ENCODE measurements at regions not wholly inside any gene's neighbourhood (a gene's known extent, or its start where the extent isn't known, plus 50 kb on each side); places are given as distances from the start of the nearest gene placed in this dataset.

GRCh38 chr4:58669783-58670182 lies 1559.6 kb upstream of the IGFBP7 start:
- CTCF ChIA-PET = no interaction called here
- H3K36me3 Mint-ChIP-seq (ENCODE audit: insufficient read depth, unreplicated experiment) = no peaks in the 10 kb centered on the region

DNA sequence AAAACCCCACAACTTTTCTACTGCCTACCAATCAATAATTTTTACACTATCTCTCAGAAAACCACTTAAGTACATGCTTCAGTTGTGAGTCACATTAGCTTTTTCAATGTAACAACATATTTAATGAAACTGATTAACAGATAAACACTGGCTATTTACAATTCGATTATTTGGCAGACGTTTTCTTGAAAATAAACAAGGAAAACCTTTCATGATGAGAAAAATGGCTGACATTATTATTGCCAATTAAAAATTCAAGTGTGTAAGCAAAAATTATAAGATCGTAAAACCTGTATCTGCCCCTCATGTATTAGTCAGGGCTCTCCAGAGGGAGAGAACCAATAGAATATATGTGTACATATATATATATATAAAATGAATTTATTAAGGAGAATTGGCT lies 1555.5 kb upstream of the IGFBP7 start:
- BruUV-seq (replicated peaks) = no TSS peak

More at GRCh38 chr4:58669783-58670182, 1559.6 kb upstream of the IGFBP7 start:
- intact Hi-C loops (cut with micrococcal nuclease; ENCODE audit: unreplicated experiment) = no loop called here
- Mint-ChIP-seq H3K27ac (ENCODE audit: unreplicated experiment) (no peak overlapping the region), H3K9me3 (ENCODE audit: low read depth, unreplicated experiment) (no peaks in the 10 kb centered on the region), H3K27me3 (ENCODE audit: unreplicated experiment) (no peaks in the 10 kb centered on the region), H3K4me1 (ENCODE audit: low read depth, unreplicated experiment) (no peaks in the 10 kb centered on the region), H3K4me3 (ENCODE audit: low read depth, unreplicated experiment) (no peak overlapping the region)
- BruUV-seq (replicated peaks) = no TSS peak
- TF ChIP-seq, protein P1, sequence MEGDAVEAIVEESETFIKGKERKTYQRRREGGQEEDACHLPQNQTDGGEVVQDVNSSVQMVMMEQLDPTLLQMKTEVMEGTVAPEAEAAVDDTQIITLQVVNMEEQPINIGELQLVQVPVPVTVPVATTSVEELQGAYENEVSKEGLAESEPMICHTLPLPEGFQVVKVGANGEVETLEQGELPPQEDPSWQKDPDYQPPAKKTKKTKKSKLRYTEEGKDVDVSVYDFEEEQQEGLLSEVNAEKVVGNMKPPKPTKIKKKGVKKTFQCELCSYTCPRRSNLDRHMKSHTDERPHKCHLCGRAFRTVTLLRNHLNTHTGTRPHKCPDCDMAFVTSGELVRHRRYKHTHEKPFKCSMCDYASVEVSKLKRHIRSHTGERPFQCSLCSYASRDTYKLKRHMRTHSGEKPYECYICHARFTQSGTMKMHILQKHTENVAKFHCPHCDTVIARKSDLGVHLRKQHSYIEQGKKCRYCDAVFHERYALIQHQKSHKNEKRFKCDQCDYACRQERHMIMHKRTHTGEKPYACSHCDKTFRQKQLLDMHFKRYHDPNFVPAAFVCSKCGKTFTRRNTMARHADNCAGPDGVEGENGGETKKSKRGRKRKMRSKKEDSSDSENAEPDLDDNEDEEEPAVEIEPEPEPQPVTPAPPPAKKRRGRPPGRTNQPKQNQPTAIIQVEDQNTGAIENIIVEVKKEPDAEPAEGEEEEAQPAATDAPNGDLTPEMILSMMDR (IDR thresholded peaks at IDR 0.05; ENCODE audit: unreplicated experiment) = no peak
- no peak for DNase-seq

GRCh38 chr4:58658701-58659100 lies 1548.5 kb upstream of the IGFBP7 start:
- no TSS peak for BruUV-seq (replicated peaks)
- no peak overlapping the region for H3K27ac Mint-ChIP-seq (ENCODE audit: unreplicated experiment)

More for the DNA sequence above, 1555.5 kb upstream of the IGFBP7 start:
- Mint-ChIP-seq H3K4me1 (ENCODE audit: low read depth, unreplicated experiment) (no peaks in the 10 kb centered on the region), H3K27ac (ENCODE audit: unreplicated experiment) (no peak overlapping the region), H3K4me3 (ENCODE audit: low read depth, unreplicated experiment) (no peak overlapping the region), H3K27me3 (ENCODE audit: unreplicated experiment) (no peaks in the 10 kb centered on the region), H3K36me3 (ENCODE audit: insufficient read depth, unreplicated experiment) (no peaks in the 10 kb centered on the region), H3K9me3 (ENCODE audit: low read depth, unreplicated experiment) (peaks cover 3% of the 10 kb centered on the region)
- CTCF ChIA-PET = no interaction called here
- TF ChIP-seq, protein P1 (IDR thresholded peaks at IDR 0.05; ENCODE audit: unreplicated experiment) = no peak
- no peak for DNase-seq
- intact Hi-C loops (cut with micrococcal nuclease; ENCODE audit: unreplicated experiment) = no loop called here

DNA sequence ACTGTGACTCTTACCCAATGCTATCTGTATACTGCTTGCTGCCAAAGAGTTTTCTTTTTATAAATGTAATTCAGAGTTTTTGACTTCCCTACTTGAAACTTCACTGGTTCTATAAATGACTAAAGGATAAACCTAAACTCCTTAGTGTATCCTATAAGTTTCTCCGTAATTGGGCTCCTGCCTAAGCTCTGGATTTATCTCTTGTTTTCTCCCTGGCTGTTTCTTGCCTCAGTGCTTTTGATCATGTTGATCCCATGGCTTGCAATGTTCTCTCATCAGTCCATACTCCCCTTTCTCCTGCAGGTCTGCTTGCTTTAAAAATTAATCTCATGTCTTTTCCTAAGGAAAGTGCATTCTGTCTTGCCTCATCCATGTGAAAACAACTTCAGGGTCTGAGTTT lies 1543.1 kb upstream of the IGFBP7 start:
- DNase-seq = no peak
- Mint-ChIP-seq H3K27me3 (ENCODE audit: unreplicated experiment) (no peaks in the 10 kb centered on the region), H3K4me3 (ENCODE audit: low read depth, unreplicated experiment) (no peak overlapping the region), H3K9me3 (ENCODE audit: low read depth, unreplicated experiment) (peaks cover 7% of the 10 kb centered on the region), H3K4me1 (ENCODE audit: low read depth, unreplicated experiment) (no peaks in the 10 kb centered on the region), H3K36me3 (ENCODE audit: insufficient read depth, unreplicated experiment) (no peaks in the 10 kb centered on the region), H3K27ac (ENCODE audit: unreplicated experiment) (no peak overlapping the region)
- intact Hi-C loops (cut with micrococcal nuclease; ENCODE audit: unreplicated experiment) = no loop called here
- TF ChIP-seq, protein P1 (IDR thresholded peaks at IDR 0.05; ENCODE audit: unreplicated experiment) = no peak
- BruUV-seq (replicated peaks) = no TSS peak
- CTCF ChIA-PET = no interaction called here

More at GRCh38 chr4:58658701-58659100, 1548.5 kb upstream of the IGFBP7 start:
- Mint-ChIP-seq H3K4me3 (ENCODE audit: low read depth, unreplicated experiment) (no peak overlapping the region), H3K4me1 (ENCODE audit: low read depth, unreplicated experiment) (no peaks in the 10 kb centered on the region), H3K36me3 (ENCODE audit: insufficient read depth, unreplicated experiment) (no peaks in the 10 kb centered on the region), H3K27me3 (ENCODE audit: unreplicated experiment) (no peaks in the 10 kb centered on the region), H3K9me3 (ENCODE audit: low read depth, unreplicated experiment) (peaks cover 3% of the 10 kb centered on the region)
- DNase-seq = no peak
- TF ChIP-seq, protein P1 (IDR thresholded peaks at IDR 0.05; ENCODE audit: unreplicated experiment) = no peak
- intact Hi-C loops (cut with micrococcal nuclease; ENCODE audit: unreplicated experiment) = no loop called here
- CTCF ChIA-PET = no interaction called here

All from Calu3 (cell line).